SU-DHL-6 (cell line): ENCODE measurements at regions not wholly inside any gene's neighbourhood (a gene's known extent, or its start where the extent isn't known, plus 50 kb on each side); places are given as distances from the start of the nearest gene placed in this dataset.

Experiments used
- H2AFZ ChIP-seq: fragments of 200-600 bp; sonication (generic); 2 replicates; pipeline ENCODE4 v1.6.1; 2014; ENCODE audit warnings: low read depth, mild to moderate bottlenecking, moderate library complexity, mixed read lengths, antibody characterized with exemption, low read length; ENCODE audit not compliant: severe bottlenecking
- H3F3A ChIP-seq: fragments of 200-600 bp; shearing (Covaris generic); 2 replicates; pipeline ENCODE4 v1.6.0; 2016; ENCODE audit warnings: antibody characterized with exemption, mild to moderate bottlenecking; ENCODE audit not compliant: insufficient read depth
- H3K27ac ChIP-seq: fragments of 200-600 bp; sonication (generic); 2 replicates; pipeline ENCODE4 v1.5.1; 2016; ENCODE audit warnings: low read depth, mild to moderate bottlenecking, low read length, moderate library complexity, mixed read lengths
- H3K27me3 ChIP-seq: fragments of 200-600 bp; sonication (generic), shearing (Covaris generic); 2 replicates; pipeline ENCODE4 v1.6.0; 2014; ENCODE audit warnings: mild to moderate bottlenecking, low read length
- H3K36me3 ChIP-seq: fragments of 200-600 bp; sonication (generic); 2 replicates; pipeline ENCODE4 v1.6.1; 2014; ENCODE audit warnings: mild to moderate bottlenecking, low read length, mixed read lengths
- H3K4me2 ChIP-seq: fragments of 300-600, 200-600 bp; shearing (Covaris generic), sonication (generic); 2 replicates; pipeline ENCODE4 v1.6.0; 2014; ENCODE audit warnings: low read length, low read depth, mild to moderate bottlenecking; ENCODE audit not compliant: poor library complexity, severe bottlenecking
- H3K4me3 ChIP-seq: fragments of 200-600 bp; sonication (generic); 2 replicates; pipeline ENCODE4 v1.5.1; 2014; ENCODE audit warnings: antibody characterized with exemption, low read length, mild to moderate bottlenecking, mixed read lengths; ENCODE audit not compliant: insufficient read depth, poor library complexity, severe bottlenecking
- H3K79me2 ChIP-seq: fragments of 200-600 bp; sonication (generic); 2 replicates; pipeline ENCODE4 v1.6.1; 2014; ENCODE audit warnings: mild to moderate bottlenecking, low read length, moderate library complexity; ENCODE audit not compliant: insufficient read depth
- H3K9ac ChIP-seq: fragments of 200-600 bp; sonication (generic); 2 replicates; pipeline ENCODE4 v1.7.0; 2014; ENCODE audit warnings: mild to moderate bottlenecking, low read length
- H3K9me2 ChIP-seq: fragments of 200-600 bp; sonication (generic); replicated peaks from 2 replicates; pipeline ENCODE4 v1.6.1; 2014; ENCODE audit warnings: low read length; ENCODE audit not compliant: insufficient read depth
- H3K9me3 ChIP-seq: fragments of 200-600 bp; sonication (generic); 2 replicates; pipeline ENCODE4 v1.6.1; 2014; ENCODE audit warnings: low read length, mixed read lengths; ENCODE audit not compliant: insufficient read depth
- H4K20me1 ChIP-seq: fragments of 200-600 bp; sonication (generic); 2 replicates; pipeline ENCODE4 v1.6.1; 2014; ENCODE audit warnings: low read depth, mild to moderate bottlenecking, antibody characterized with exemption, low read length, moderate library complexity, mixed read lengths
- EZH2phosphoT487 ChIP-seq: fragments of 200-600 bp; sonication (generic), shearing (Covaris generic); conservative IDR thresholded peaks from 2 replicates; pipeline ENCODE4 v1.6.1; 2018; ENCODE audit warnings: mild to moderate bottlenecking, antibody characterized with exemption, low read length, moderate library complexity, mixed read lengths
- TF ChIP-seq, protein P1 (sequence below): fragments of 200-600 bp; sonication (generic); IDR thresholded peaks from one replicate; pipeline ENCODE4 v1.5.1; 2017; ENCODE audit warnings: antibody characterized with exemption, mild to moderate bottlenecking, low read length, moderate library complexity; ENCODE audit not compliant: insufficient read depth, poor library complexity, severe bottlenecking

DNA sequence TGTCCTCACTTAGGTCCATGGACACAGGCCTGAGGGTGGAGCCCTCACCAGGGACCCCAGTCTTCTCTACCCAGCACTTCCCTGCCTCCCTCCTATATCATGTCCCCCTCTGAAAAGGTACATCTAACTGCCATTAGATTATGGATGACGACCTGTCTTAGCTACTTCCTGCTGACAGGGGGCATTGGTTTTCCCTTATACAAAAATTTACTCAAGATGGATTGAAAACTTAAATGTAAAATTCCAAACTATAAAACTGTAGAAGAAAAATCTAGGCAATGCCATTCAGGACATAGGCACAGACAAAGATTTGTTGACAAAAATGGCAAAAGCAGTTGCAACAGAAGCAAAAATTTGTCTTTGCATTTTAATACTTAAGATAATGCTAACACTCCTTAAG, 623.2 kb upstream of the FAM174A start:
- H3K27ac ChIP-seq: no peak overlapping the region
- no peak overlapping the region for H3K9ac ChIP-seq
- no peaks in the 10 kb centered on the region for H4K20me1 ChIP-seq
- H2AFZ ChIP-seq: no peak overlapping the region
- H3K9me2 ChIP-seq: no peaks in the 10 kb centered on the region
- no peak overlapping the region for H3K4me3 ChIP-seq
- H3K36me3 ChIP-seq: no peaks in the 10 kb centered on the region
- TF ChIP-seq, protein P1, sequence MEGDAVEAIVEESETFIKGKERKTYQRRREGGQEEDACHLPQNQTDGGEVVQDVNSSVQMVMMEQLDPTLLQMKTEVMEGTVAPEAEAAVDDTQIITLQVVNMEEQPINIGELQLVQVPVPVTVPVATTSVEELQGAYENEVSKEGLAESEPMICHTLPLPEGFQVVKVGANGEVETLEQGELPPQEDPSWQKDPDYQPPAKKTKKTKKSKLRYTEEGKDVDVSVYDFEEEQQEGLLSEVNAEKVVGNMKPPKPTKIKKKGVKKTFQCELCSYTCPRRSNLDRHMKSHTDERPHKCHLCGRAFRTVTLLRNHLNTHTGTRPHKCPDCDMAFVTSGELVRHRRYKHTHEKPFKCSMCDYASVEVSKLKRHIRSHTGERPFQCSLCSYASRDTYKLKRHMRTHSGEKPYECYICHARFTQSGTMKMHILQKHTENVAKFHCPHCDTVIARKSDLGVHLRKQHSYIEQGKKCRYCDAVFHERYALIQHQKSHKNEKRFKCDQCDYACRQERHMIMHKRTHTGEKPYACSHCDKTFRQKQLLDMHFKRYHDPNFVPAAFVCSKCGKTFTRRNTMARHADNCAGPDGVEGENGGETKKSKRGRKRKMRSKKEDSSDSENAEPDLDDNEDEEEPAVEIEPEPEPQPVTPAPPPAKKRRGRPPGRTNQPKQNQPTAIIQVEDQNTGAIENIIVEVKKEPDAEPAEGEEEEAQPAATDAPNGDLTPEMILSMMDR: no peak
- no peak for TF ChIP-seq EZH2phosphoT487
- H3K79me2 ChIP-seq: no peaks in the 10 kb centered on the region
- H3K4me2 ChIP-seq: no peak overlapping the region
- H3K9me3 ChIP-seq: no peaks in the 10 kb centered on the region
- H3F3A ChIP-seq: no peaks in the 10 kb centered on the region
- H3K27me3 ChIP-seq: no peaks in the 10 kb centered on the region

DNA sequence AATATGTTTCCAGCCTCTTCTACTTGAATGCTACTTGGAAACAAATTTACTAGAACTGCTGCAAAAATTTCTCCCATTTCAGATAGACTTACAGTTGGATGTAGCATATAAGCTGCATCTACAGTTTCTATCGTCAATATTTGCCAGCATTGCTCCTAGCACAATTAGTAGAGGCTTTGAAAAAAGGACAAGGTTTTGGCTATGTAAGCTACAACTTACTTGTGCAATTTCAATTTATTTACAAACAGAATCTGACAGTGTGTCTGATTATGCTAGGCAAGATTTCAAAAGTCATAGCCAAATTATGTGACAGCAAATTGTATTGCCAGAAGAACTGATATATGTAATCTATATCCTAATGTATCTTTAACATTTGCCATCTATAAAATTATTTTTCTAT, 628.4 kb upstream of the FAM174A start:
- Histone ChIP-seq H3K9me2 (no peaks in the 10 kb centered on the region), H3K9ac (no peak overlapping the region), H3K4me2 (no peak overlapping the region), H3K27me3 (no peaks in the 10 kb centered on the region), H3F3A (no peaks in the 10 kb centered on the region), H3K36me3 (no peaks in the 10 kb centered on the region), H3K79me2 (no peaks in the 10 kb centered on the region), H4K20me1 (no peaks in the 10 kb centered on the region), H2AFZ (no peak overlapping the region), H3K27ac (no peak overlapping the region), H3K9me3 (no peaks in the 10 kb centered on the region), H3K4me3 (no peak overlapping the region)
- TF ChIP-seq, protein P1: no peak
- no peak for TF ChIP-seq EZH2phosphoT487

DNA sequence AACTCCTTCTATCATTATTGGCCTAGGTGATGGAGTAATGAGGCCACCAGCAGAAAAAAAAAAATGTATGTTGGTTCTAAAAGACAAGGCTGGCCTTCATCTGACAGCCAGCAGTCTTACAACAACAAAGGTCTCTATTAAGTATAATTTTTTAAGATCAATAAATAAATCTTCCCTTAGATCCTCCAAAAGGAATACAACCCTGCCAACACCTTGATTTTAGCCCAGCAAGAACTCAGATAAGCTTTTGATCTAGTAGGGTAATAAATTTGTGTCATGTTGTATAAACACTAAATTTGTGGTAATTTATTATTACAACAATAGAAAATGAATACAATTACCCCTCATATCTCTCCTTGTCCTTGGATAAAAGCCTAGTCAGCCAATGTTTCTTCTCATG, 633.2 kb upstream of the FAM174A start:
- Histone ChIP-seq H3K27me3 (no peaks in the 10 kb centered on the region), H2AFZ (no peak overlapping the region), H3K9me2 (no peaks in the 10 kb centered on the region), H3F3A (no peaks in the 10 kb centered on the region), H3K36me3 (no peaks in the 10 kb centered on the region), H3K9ac (no peak overlapping the region), H3K4me2 (no peak overlapping the region), H3K79me2 (no peaks in the 10 kb centered on the region), H3K4me3 (no peak overlapping the region), H4K20me1 (no peaks in the 10 kb centered on the region), H3K9me3 (no peaks in the 10 kb centered on the region), H3K27ac (no peak overlapping the region)
- TF ChIP-seq EZH2phosphoT487: no peak
- TF ChIP-seq, protein P1: no peak

DNA sequence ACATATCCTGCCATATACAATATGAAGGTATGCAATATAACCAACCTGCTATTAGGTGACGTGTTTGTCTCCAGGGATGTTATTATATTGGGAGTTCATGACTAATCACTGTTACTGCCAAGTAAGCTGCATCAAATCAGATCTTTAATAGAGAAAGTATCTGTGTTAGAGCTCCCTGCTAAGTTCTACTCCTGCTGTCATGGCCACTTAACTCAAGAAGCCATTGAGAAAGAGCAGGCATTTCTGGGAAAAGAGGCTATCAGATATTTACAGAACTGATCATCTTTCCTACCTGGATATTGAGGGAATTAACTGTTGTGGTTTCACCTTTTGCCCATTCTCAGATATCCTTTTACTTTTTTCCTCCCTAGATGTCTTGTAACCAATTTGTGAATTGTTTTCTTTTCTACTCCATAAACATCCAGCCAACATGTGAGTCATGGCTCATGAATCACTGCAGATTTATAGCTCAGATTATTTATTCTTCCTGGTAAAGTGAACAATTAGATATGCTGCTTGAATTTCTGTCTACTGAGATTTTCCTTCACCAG, 634.8 kb upstream of the FAM174A start:
- Histone ChIP-seq H3K9me3 (no peaks in the 10 kb centered on the region), H3K9me2 (no peaks in the 10 kb centered on the region), H4K20me1 (no peaks in the 10 kb centered on the region), H2AFZ (no peak overlapping the region), H3K4me3 (no peak overlapping the region), H3K27me3 (no peaks in the 10 kb centered on the region), H3F3A (no peaks in the 10 kb centered on the region), H3K79me2 (no peaks in the 10 kb centered on the region), H3K4me2 (no peak overlapping the region), H3K27ac (no peak overlapping the region), H3K9ac (no peak overlapping the region), H3K36me3 (no peaks in the 10 kb centered on the region)
- TF ChIP-seq, protein P1: no peak
- no peak for TF ChIP-seq EZH2phosphoT487
